Dedifferentiated amniotic fluid mesenchymal stem cell (primary cell): ENCODE measurements at regions not wholly inside any gene's neighbourhood (a gene's known extent, or its start where the extent isn't known, plus 50 kb on each side); places are given as distances from the start of the nearest gene placed in this dataset.
A peak's percentile ranks its signal among the peaks of the same experiment; 100 is the strongest.
"Not testable (repeated sequence)": the region's sequence is repeated elsewhere in the genome, so short reads cannot be mapped to it uniquely, and the experiment has no call there.

Experiments used
- DNase-seq: peaks from one replicate; pipeline ENCODE4 v3.0.0-alpha.2; 2016; ENCODE audit errors: extremely low spot score

GRCh38 chr1:211206981-211207380 lies 52.2 kb upstream of the RCOR3 start:
- DNase-seq: no peak

GRCh38 chr1:211200311-211200710 lies 58.9 kb upstream of the RCOR3 start:
- DNase-seq: no peak

GRCh38 chr1:211198880-211199279 lies 60.3 kb upstream of the RCOR3 start:
- no peak for DNase-seq

GRCh38 chr1:211198111-211198510 lies 61.1 kb upstream of the RCOR3 start:
- DNase-seq: peak; percentile 27

GRCh38 chr1:211196880-211197279 lies 62.3 kb upstream of the RCOR3 start:
- no peak for DNase-seq

- DNase-seq: no peak
These were observed 60.9 kb upstream of the KCNH1 start for GRCh38 chr1:211194826-211195225.

- DNase-seq: no peak
These were observed 58.3 kb upstream of the KCNH1 start for GRCh38 chr1:211192227-211192626.

- not testable (repeated sequence) for DNase-seq
These were observed 54.8 kb upstream of the KCNH1 start for GRCh38 chr1:211188721-211189120.

- DNase-seq: no peak
These were observed 49.9 kb upstream of the KCNH1 start for GRCh38 chr1:211183747-211184313.
